NT2/D1 (cell line): ENCODE measurements at regions not wholly inside any gene's neighbourhood (a gene's known extent, or its start where the extent isn't known, plus 50 kb on each side); places are given as distances from the start of the nearest gene placed in this dataset.

Experiments
- SUZ12 ChIP-seq: IDR thresholded peaks from 2 replicates; pipeline ENCODE4 v1.6.1; 2011; ENCODE audit not compliant: insufficient read length, insufficient read depth; ENCODE audit errors: extremely low read depth
- YY1 ChIP-seq: IDR thresholded peaks from 2 replicates; pipeline ENCODE4 v1.6.1; 2011; ENCODE audit not compliant: insufficient read length, insufficient read depth

GRCh38 chr5:147098233-147098790, 136.5 kb upstream of the STK32A start:
- TF ChIP-seq SUZ12, result no peak
- TF ChIP-seq YY1, result no peak
